ENCODE measurements at regions not wholly inside any gene's neighbourhood (a gene's known extent, or its start where the extent isn't known, plus 50 kb on each side); places are given as distances from the start of the nearest gene placed in this dataset.

- no peak for TF ChIP-seq CTCF (IDR thresholded peaks at IDR 0.05; ENCODE audit: insufficient read depth, low read length, poor library complexity, severe bottlenecking)
- Histone ChIP-seq H3K4me3 (replicated peaks; ENCODE audit: low read depth, low read length) (no peak overlapping the region), H3K27me3 (replicated peaks; ENCODE audit: control insufficient read depth, insufficient read depth, low read length) (no peaks in the 10 kb centered on the region), H3K36me3 (ENCODE audit: control insufficient read depth, insufficient read depth, low read length) (no peaks in the 10 kb centered on the region)
- no peak for DNase-seq (ENCODE audit: extremely low read depth, insufficient read length)
Observed at GRCh38 chr9:71612889-71613288, 155.4 kb downstream of the CEMIP2 start.

DNA sequence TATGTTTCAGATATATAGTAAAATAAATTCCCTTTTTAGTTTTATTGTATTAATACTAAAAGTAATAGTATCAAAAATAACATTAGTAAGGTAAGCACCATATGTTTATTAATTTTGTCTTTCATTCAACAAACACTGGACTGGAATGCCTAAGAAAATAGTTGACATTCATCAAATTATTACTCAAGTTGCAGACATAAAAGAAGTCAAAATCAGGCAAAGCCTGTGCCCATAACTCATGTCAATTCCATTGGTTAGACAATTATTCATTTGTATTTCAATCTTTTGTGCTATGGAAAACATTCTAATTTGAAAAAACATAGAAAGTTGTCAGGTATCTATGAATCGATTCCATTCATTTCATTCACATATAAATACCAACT lies 158.9 kb downstream of the CEMIP2 start:
- Histone ChIP-seq H3K4me3 (replicated peaks; ENCODE audit: low read depth, low read length) (no peak overlapping the region), H3K36me3 (ENCODE audit: control insufficient read depth, insufficient read depth, low read length) (no peaks in the 10 kb centered on the region), H3K27me3 (replicated peaks; ENCODE audit: control insufficient read depth, insufficient read depth, low read length) (no peaks in the 10 kb centered on the region)
- DNase-seq (ENCODE audit: extremely low read depth, insufficient read length), result no peak
- no peak for TF ChIP-seq CTCF (IDR thresholded peaks at IDR 0.05; ENCODE audit: insufficient read depth, low read length, poor library complexity, severe bottlenecking)

DNA sequence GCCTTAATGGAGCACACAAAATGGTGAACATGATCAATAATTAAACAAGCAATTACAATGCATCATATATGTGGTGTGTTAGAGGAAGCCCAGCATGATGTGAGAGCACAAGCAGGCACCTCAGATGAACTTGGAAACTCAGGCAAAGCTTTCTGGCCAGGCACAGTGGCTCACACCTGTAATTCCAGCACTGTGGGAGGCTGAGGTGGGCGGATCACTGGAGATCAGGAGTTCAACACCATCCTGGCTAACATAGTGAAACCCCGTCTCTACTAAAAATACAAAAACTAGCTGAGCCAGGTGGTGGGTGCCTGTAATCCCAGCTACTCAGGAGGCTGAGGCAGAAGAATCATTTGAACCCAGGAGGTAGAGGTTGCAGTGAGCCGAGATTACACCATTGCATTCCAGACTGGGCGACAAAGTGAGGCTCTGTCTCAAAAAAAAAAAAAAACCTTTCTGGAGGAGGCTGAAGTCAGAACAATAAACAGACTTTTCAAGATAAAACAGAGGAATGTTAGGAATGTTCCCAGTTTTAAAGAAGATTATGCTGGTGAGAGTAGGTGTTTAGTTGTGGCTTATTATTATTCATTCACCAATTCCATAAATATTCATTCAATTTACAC lies 159.4 kb downstream of the CEMIP2 start:
- Histone ChIP-seq H3K27me3 (replicated peaks; ENCODE audit: control insufficient read depth, insufficient read depth, low read length) (no peaks in the 10 kb centered on the region), H3K36me3 (ENCODE audit: control insufficient read depth, insufficient read depth, low read length) (no peaks in the 10 kb centered on the region), H3K4me3 (replicated peaks; ENCODE audit: low read depth, low read length) (no peak overlapping the region)
- DNase-seq (ENCODE audit: extremely low read depth, insufficient read length), result no peak
- TF ChIP-seq CTCF (IDR thresholded peaks at IDR 0.05; ENCODE audit: insufficient read depth, low read length, poor library complexity, severe bottlenecking), result no peak

DNA sequence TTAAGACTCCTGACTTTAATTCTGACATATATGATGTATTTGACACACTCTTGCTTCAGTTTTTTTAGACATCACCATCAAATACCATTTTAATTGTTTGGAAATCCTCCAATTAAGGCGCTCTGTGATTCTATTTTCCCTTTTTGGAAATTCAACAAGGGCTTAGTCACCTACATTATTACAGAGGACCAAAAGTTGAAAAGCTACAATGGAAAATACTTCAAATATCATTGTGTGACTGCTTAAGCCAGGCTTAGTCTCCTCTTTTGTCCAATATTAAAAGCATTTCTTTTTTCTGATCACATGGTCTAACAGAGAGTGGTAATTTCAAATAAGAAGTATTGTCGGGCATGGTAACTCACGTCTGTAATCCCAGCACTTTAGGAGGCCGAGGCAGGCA lies 160.3 kb downstream of the CEMIP2 start:
- DNase-seq (ENCODE audit: extremely low read depth, insufficient read length), result no peak
- no peak overlapping the region for H3K4me3 ChIP-seq (replicated peaks; ENCODE audit: low read depth, low read length)
- TF ChIP-seq CTCF (IDR thresholded peaks at IDR 0.05; ENCODE audit: insufficient read depth, low read length, poor library complexity, severe bottlenecking), result no peak
- no peaks in the 10 kb centered on the region for H3K27me3 ChIP-seq (replicated peaks; ENCODE audit: control insufficient read depth, insufficient read depth, low read length)
- no peaks in the 10 kb centered on the region for H3K36me3 ChIP-seq (ENCODE audit: control insufficient read depth, insufficient read depth, low read length)

DNA sequence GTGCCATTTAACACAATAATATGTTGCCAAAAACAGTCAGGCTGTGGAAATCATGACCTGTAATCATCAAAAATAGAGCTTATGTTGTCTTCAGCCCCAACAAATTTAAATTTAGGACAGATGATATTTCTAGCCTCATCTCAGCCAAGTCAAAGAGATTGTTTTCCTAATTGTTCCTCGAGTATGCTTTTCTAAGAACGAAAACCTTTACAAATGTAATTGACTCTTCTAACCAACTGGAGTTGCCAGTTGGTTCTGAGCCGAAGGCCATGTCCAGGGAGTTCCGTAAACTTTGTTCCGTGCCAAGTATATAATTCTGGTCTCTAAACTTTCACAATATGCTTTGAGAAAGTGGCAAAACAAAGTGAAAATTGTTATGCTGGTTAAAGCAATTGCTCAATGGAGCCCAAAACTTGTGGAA lies 160.8 kb downstream of the CEMIP2 start:
- no peaks in the 10 kb centered on the region for H3K36me3 ChIP-seq (ENCODE audit: control insufficient read depth, insufficient read depth, low read length)
- no peak for DNase-seq (ENCODE audit: extremely low read depth, insufficient read length)
- no peak overlapping the region for H3K4me3 ChIP-seq (replicated peaks; ENCODE audit: low read depth, low read length)

More for the DNA sequence above, 160.8 kb downstream of the CEMIP2 start:
- no peak for TF ChIP-seq CTCF (IDR thresholded peaks at IDR 0.05; ENCODE audit: insufficient read depth, low read length, poor library complexity, severe bottlenecking)
- H3K27me3 ChIP-seq (replicated peaks; ENCODE audit: control insufficient read depth, insufficient read depth, low read length), result no peaks in the 10 kb centered on the region

Data from GM06990 (cell line).